Endothelial cell of umbilical vein (primary cell): ENCODE measurements at regions not wholly inside any gene's neighbourhood (a gene's known extent, or its start where the extent isn't known, plus 50 kb on each side); places are given as distances from the start of the nearest gene placed in this dataset.

Source experiments
- EZH2 ChIP-seq: IDR thresholded peaks from 2 replicates; pipeline ENCODE4 v1.6.1; 2012; ENCODE audit warnings: borderline replicate concordance, low read depth, mild to moderate bottlenecking, moderate library complexity, low read length, inconsistent platforms; ENCODE audit not compliant: severe bottlenecking
- POLR2AphosphoS5 ChIP-seq: IDR thresholded peaks from 2 replicates; pipeline ENCODE4 v1.6.1; 2012; ENCODE audit warnings: low read depth, mild to moderate bottlenecking, control low read depth, low read length, moderate library complexity; ENCODE audit not compliant: insufficient read depth
- TF ChIP-seq, protein P1 (sequence below), 2 donors: IDR thresholded peaks; 1 replicate in 1 of 2; 2 replicates in 1 of 2; pipeline ENCODE4 v1.5.1; 2011; ENCODE audit warnings: low read length in 2 of 2, mild to moderate bottlenecking in 2 of 2, moderate library complexity in 2 of 2, control low read depth in 1 of 2, inconsistent platforms in 1 of 2, low read depth in 1 of 2; ENCODE audit not compliant: insufficient read depth in 1 of 2; ENCODE audit errors: extremely low read depth in 1 of 2

DNA sequence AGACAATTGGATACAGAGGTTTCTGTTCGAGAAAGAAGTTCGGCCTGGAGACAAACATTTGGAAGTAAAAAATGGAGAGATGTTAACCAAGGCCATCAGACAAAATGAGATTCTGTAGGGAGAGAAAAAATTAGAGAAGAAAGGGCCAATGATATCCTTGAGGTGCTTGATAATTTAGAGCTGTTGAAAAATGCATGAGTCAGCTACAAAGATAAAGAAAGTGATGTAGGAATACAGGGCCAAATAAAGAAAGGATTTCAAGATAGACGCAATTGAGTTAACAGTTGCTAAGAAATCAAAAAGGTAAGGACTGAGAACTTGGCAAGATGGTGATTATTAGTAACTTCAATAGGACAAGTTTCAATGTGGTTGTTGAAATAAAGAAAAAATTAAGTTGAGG is 384.2 kb upstream of the SEMA3A start:
- TF ChIP-seq EZH2 (no peak), POLR2AphosphoS5 (no peak)
- TF ChIP-seq, protein P1, sequence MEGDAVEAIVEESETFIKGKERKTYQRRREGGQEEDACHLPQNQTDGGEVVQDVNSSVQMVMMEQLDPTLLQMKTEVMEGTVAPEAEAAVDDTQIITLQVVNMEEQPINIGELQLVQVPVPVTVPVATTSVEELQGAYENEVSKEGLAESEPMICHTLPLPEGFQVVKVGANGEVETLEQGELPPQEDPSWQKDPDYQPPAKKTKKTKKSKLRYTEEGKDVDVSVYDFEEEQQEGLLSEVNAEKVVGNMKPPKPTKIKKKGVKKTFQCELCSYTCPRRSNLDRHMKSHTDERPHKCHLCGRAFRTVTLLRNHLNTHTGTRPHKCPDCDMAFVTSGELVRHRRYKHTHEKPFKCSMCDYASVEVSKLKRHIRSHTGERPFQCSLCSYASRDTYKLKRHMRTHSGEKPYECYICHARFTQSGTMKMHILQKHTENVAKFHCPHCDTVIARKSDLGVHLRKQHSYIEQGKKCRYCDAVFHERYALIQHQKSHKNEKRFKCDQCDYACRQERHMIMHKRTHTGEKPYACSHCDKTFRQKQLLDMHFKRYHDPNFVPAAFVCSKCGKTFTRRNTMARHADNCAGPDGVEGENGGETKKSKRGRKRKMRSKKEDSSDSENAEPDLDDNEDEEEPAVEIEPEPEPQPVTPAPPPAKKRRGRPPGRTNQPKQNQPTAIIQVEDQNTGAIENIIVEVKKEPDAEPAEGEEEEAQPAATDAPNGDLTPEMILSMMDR (IDR thresholded peaks at IDR 0.05; ENCODE audit: extremely low read depth in 1 of 2, insufficient read depth in 1 of 2, low read depth in 1 of 2, low read length in 2 of 2): no peak
